BJ (cell line): ENCODE measurements at regions not wholly inside any gene's neighbourhood (a gene's known extent, or its start where the extent isn't known, plus 50 kb on each side); places are given as distances from the start of the nearest gene placed in this dataset.
"Not testable (repeated sequence)": the region's sequence is repeated elsewhere in the genome, so short reads cannot be mapped to it uniquely, and the experiment has no call there.

Experiments used
- CTCF ChIA-PET: fragments of 350-600 bp; formaldehyde crosslinking; extraction: SDS; loops from one replicate; lab custom pipeline; 2021; ENCODE audit warnings: antibody characterized with exemption, inconsistent platforms; lab: Yijun Ruan, JAX
- POLR2A ChIA-PET: fragments of 300-600 bp; sonication (Branson Sonifier 250); formaldehyde crosslinking; extraction: SDS; loops from one replicate; lab custom pipeline; 2021; ENCODE audit warnings: antibody characterized with exemption; lab: Charles Lee
- DNase-seq: peaks from one replicate; pipeline ENCODE4 v3.0.0-alpha.2; 2011; ENCODE audit warnings: low read depth
- H3K27me3 ChIP-seq: 2 replicates; pipeline ENCODE4 v1.6.0; 2011; ENCODE audit warnings: low read length; ENCODE audit not compliant: control insufficient read depth, insufficient read depth
- H3K36me3 ChIP-seq: 2 replicates; pipeline ENCODE4 v1.5.1; 2011; ENCODE audit warnings: low read length; ENCODE audit not compliant: control insufficient read depth, insufficient read depth
- H3K4me3 ChIP-seq: 2 replicates; pipeline ENCODE4 v1.5.1; 2011; ENCODE audit warnings: low read depth, mild to moderate bottlenecking, control low read depth, low read length

DNA sequence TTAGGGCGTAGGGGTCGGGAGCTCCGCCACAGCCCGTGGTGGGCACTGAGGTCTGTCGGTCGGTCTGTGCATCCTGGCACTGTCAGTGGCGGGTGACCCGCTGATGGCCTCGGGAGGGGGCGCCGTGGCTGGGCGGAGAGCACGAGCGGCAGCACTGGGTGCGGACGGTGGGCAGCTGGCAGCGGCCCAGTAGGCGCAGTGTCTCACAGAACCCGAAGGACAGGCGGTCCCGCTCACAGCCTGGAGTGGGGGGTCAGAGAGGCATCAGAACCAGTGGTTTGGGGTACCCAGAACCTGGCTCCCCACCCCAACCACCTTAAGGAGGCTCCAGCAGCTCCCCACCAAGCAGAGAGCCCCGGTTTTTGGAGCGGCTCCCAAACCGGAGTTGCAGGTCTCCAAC is 124.9 kb upstream of the AKAP13 start:
- CTCF ChIA-PET, DNase-seq, H3K27me3 ChIP-seq, H3K4me3 ChIP-seq, POLR2A ChIA-PET, H3K36me3 ChIP-seq: not testable (repeated sequence)

DNA sequence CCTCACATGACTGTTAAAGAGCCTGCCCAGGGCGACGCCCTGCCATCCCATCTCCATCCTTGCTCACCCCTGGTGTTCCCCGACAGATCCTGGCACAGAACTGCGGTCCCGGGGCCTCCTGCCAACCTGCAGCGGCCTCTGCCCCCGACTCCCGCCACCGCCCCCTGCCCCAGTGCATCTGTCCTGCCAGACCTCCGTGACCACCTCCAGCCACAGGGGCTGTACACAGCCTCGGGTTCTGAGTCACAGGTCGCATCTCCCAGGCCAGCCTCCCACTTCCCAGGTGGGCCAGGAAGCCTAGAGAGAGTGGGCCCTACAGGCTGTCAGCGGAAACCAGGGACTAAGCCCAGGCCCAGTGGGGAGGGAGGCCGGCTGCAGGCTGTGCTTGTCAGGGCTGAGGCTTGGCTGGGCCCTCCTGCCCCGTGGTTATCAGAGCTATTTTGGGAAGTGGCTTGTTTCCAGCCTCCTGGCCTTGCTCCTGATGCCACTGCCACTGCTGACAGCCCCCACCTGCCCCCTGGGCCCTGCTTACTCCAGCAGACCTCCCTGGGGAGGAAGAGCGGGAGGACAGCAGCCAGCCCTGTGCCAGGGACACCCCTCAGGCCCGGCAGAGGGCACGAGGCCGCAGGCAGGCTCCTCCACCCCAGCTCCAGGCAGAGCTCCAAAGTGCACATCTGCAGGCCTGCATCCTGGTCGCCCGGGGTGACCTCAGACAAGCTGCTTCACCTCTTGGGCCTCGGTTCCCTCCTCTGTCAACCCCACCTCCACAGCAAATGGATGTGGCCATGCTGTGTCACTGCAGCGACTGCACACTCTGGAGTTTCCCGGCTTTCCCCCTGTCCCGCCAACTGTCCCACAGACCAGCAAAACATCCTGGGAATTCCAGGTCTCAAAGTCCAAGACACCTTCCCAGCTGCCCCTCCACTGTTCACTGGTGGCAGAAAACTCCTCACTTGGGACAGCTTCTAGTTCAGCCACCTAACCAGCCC is 124.1 kb upstream of the AKAP13 start:
- H3K27me3 ChIP-seq, DNase-seq, H3K4me3 ChIP-seq, CTCF ChIA-PET, H3K36me3 ChIP-seq, POLR2A ChIA-PET: not testable (repeated sequence)

DNA sequence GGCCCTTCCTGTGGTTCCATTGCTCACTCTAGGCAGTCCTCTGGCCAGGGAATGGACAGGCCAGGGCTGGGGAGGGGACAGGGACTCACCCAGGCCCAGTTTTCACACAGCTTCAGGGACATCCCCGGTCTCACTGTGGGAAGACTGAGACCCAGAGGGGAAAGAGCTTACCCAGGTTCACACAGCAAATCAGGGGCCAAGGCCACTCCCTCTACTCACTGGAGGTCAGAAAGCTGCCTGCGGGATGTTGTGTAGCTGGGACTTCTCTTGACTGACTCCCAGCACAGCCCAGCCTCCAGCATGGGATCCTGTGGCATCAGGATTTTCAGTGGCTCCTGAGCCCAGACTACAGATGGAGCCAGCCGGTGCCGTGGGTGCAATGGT is 122.3 kb upstream of the AKAP13 start:
- DNase-seq, H3K36me3 ChIP-seq, POLR2A ChIA-PET, H3K4me3 ChIP-seq, H3K27me3 ChIP-seq: not testable (repeated sequence)
- CTCF ChIA-PET = interaction anchor here (0.6 kb wide), 1 partner anchor 37 kb away, joined by 3 read pairs; no protein-coding TSS in a partner anchor

DNA sequence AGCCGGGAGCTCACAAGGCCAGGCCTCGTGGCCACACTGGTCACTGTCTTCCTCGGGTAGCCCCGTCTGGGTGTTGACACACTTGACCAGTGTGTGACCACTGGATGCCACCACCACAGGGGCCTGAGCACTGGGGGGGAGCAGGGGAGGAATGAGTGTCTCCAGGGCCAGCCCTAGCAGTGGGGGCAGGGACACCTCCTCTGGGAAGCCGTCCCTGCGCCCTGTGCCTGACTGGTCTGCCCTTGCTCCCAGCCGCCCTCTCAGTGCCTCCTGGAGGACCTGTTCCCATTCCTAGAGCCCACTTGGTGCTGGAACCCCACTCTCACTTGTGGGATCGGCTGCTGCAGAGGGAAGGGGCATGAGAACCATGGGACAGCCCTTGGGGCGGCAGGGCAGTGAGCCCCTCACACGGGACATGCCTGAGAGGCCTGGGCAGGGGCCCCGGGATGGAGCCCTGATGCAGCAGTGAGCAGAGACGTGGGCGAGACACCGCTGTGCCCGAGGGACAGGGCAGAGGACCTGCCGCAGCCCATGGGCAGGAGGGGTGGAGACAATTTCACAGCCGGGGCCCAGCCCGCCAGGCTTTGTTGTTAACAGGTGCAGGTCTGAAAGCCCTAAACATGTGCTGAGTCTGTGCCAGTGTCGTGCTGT is 121.7 kb upstream of the AKAP13 start:
- CTCF ChIA-PET = not testable (repeated sequence)

DNA sequence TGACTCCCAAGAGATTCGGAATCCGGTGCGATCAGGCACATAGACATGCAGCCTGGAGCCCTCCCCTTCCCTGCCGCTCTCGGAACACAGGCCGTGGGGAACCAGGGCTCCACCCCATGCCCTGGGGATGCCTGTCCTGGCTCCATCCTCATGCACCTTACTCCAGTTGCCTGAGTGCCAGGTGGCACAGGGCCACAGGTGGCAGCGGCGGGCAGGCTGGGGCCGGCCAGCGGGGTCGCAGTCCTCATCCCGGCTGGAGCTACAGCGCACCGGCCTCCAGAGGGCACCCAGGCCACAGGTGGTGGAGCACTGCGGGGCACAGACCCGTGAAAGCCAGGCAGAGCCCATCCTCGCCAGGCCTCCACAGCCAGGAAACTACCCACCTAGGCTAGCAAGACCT is 119.9 kb upstream of the AKAP13 start:
- H3K36me3 ChIP-seq, DNase-seq, POLR2A ChIA-PET, H3K27me3 ChIP-seq, CTCF ChIA-PET, H3K4me3 ChIP-seq: not testable (repeated sequence)

More for the DNA sequence above, 121.7 kb upstream of the AKAP13 start:
- H3K4me3 ChIP-seq, H3K36me3 ChIP-seq, POLR2A ChIA-PET, DNase-seq, H3K27me3 ChIP-seq: not testable (repeated sequence)

DNA sequence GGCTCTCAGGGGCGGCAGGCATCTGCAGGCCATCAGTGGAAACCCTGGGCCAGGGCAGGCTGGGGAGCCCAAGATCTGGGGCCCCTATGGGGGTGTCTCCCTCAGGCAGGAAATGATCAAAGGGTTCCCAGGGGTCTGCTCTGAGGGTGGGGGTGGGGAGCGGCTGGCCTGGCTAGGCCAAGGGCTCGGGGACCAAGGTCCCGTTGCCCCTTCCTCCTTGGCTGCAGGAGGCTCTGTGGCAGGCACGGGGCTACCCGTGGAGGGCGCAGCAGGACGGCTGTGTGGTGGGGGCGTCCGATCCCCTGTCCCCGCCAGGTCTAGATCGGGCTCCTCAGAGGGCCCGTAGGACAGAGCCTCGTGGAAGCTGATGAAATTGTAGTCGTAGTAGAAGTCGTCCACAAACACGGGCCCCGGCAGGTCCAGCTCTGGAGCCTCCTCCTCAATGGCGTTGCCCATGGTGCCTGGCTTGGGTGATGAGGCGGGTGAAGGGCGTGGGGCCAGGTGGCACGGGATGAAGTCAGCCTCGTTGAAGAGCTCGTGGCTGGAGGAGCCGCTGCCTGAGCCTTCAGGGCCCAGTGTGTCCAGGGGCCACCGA is 117.8 kb upstream of the AKAP13 start:
- H3K36me3 ChIP-seq, DNase-seq, POLR2A ChIA-PET, H3K27me3 ChIP-seq, CTCF ChIA-PET, H3K4me3 ChIP-seq: not testable (repeated sequence)

DNA sequence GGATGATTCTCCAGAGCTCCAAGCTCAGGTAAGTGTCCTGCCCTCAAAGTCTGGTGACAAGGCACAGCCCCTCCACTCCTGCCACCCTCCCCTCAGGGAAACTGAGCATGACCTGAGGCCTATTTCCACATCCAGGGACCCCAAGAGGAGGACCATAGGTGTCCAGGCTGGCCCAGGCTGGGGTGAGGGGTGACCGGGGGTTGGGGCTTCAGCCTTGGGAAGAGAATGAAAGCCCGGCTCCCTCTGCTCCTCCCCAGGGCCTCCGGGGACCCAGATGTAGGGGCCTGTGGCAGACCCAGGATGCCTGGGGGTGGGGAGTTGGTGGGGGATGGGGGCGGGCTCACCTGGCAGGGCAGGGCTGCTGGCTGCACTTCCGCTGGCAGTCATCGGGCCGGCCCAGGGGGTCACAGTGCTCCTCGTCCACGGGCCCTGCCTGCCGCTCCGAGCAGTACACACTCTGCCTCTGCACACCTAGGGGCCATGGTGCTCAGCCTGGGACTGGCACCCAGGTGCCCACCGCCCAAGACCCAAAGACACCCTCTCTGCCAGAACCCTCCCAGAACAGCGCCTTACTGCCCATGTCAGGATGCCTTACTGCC is 116.5 kb upstream of the AKAP13 start:
- H3K27me3 ChIP-seq, DNase-seq, H3K36me3 ChIP-seq, POLR2A ChIA-PET, H3K4me3 ChIP-seq, CTCF ChIA-PET: not testable (repeated sequence)

DNA sequence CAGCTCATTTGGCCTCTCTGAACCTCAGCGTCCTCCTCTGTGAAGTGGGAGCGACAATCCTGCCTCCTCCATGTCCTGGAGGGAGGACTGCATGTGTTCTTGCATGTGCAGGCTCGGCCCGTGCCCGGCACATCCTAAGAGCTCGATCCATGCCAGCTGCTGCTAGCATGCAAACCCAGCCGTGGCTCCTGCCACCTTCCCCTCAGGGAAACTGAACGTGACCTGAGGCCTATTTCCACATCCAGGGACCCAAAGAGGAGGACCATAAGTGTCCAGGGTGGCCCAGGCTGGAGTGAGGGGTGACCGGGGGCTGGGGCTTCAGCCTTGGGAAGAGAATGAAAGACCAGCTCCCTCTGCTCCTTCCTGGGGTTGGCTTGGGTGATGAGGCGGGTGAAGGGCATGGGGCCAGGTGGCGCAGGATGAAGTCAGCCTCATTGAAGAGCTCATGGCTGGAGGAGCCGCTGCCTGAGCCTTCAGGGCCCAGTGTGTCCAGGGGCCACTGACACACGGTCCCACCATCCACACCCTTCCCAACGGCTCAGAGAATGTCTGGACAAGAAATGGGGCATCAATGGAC is 115.7 kb upstream of the AKAP13 start:
- POLR2A ChIA-PET, H3K27me3 ChIP-seq, DNase-seq, H3K36me3 ChIP-seq, CTCF ChIA-PET, H3K4me3 ChIP-seq: not testable (repeated sequence)

DNA sequence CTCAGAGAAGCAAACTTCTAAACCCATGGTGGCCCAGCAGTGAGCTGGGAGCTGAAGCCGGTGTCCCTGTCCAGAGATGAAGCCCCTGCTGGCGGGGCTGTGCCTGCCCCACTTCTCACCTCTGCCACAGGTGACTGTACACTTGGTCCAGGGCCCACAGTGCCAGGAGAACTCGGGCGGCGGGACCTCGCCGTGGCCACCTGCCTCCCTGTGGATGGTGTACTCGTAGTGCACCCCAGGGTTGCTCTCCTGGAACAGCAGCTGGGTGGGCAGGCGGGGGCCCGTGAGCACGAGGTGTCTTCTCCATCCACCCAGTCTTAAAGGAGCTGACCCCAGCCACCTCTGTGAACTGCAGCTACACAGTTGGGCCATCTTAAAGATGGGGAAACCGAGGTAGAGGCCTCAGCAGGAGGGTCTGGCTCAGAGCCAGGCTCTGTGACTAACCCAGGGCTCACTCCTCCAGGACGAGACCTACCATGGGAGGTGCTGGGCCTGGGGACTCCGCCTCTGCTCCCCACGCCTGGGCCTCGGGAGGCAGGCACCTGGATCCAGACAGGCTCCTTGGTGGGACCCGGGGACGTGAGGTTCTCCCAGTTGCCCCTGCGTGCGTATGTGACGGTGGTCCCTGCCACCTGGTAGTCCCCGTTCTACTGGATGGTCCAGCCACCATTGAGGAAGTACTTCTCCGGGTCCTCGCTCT is 113.1 kb upstream of the AKAP13 start:
- H3K4me3 ChIP-seq, POLR2A ChIA-PET, DNase-seq, CTCF ChIA-PET, H3K36me3 ChIP-seq, H3K27me3 ChIP-seq: not testable (repeated sequence)
